Cerebellar cortex (tissue), 1 donor: ENCODE measurements at regions not wholly inside any gene's neighbourhood (a gene's known extent, or its start where the extent isn't known, plus 50 kb on each side); places are given as distances from the start of the nearest gene placed in this dataset.

ENCODE experiments used
- DNase-seq: peaks from one replicate; pipeline ENCODE4 v3.0.0-alpha.2; 2015; ENCODE audit warnings: low spot score

GRCh38 chr4:80124246-80125211 is 51.5 kb upstream of the ANTXR2 start:
- no peak for DNase-seq
